Nephron (organoid): ENCODE measurements at regions not wholly inside any gene's neighbourhood (a gene's known extent, or its start where the extent isn't known, plus 50 kb on each side); places are given as distances from the start of the nearest gene placed in this dataset.

Experiments
- H3K27ac Mint-ChIP-seq, 3 experiments: 2 replicates each; pipeline ENCODE4 v1.8.0; 2020; ENCODE audit warnings: mixed read lengths in 3 of 3, mild to moderate bottlenecking in 2 of 3, moderate library complexity in 1 of 3
- H3K27me3 Mint-ChIP-seq: 2 replicates; pipeline ENCODE4 v1.8.0; 2021; ENCODE audit warnings: low read depth, mild to moderate bottlenecking, moderate library complexity, mixed read lengths
- H3K36me3 Mint-ChIP-seq: 2 replicates; pipeline ENCODE4 v1.8.0; 2020; ENCODE audit warnings: low read depth, mixed read lengths
- H3K4me1 Mint-ChIP-seq: 2 replicates; pipeline ENCODE4 v1.8.0; 2020; ENCODE audit warnings: mixed read lengths
- H3K4me3 Mint-ChIP-seq, 3 experiments: 2 replicates each; pipeline ENCODE4 v1.8.0; 2020; ENCODE audit warnings: mild to moderate bottlenecking in 3 of 3, mixed read lengths in 3 of 3, moderate library complexity in 2 of 3
- H3K9me3 Mint-ChIP-seq: 2 replicates; pipeline ENCODE4 v1.8.0; 2020; ENCODE audit warnings: mixed read lengths
- TF ChIP-seq, protein P1 (sequence below), 3 experiments: fragments of 200-600 bp; sonication (generic); IDR thresholded peaks; one replicate each; pipeline ENCODE4 v1.5.0; 2021; ENCODE audit warnings: antibody characterized with exemption in 3 of 3; ENCODE audit not compliant: unreplicated experiment in 3 of 3

DNA sequence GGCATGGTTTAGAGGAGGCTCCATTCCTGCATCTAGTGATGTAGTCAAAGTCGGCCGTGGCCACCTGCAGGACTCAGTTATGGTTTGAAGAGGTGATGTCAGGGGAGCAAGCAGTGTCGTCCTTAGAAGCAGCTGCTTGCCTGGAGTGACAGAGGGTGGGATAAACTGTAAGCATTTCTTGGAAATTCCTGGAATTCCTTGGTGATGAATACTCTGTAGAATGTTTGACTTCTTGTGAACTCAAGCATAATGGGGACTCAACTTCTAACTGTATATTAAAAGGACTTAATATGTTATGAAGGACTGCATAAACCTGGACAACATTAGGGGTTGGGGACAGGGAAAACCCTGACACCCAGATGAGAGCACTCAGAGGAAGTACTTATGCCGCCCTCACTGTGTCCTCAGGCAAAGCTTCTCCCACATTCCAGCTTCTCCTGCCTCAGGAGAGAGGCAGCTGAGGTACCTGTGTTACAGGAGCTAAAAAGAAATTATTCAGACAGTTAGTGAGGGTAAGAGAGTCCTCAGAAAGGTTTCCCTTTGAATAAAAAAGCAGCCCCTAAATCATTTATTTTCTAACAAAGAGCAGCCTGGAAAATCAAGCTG, 459.9 kb upstream of the CELF4 start:
- Mint-ChIP-seq H3K27me3 (peaks cover 13% of the 10 kb centered on the region), H3K4me1 (no peaks in the 10 kb centered on the region), H3K27ac (peak overlapping the region in 1 of 3 experiments; percentile 19), H3K4me3 (no peak overlapping the region), H3K36me3 (no peaks in the 10 kb centered on the region), H3K9me3 (no peaks in the 10 kb centered on the region)
- TF ChIP-seq, protein P1, sequence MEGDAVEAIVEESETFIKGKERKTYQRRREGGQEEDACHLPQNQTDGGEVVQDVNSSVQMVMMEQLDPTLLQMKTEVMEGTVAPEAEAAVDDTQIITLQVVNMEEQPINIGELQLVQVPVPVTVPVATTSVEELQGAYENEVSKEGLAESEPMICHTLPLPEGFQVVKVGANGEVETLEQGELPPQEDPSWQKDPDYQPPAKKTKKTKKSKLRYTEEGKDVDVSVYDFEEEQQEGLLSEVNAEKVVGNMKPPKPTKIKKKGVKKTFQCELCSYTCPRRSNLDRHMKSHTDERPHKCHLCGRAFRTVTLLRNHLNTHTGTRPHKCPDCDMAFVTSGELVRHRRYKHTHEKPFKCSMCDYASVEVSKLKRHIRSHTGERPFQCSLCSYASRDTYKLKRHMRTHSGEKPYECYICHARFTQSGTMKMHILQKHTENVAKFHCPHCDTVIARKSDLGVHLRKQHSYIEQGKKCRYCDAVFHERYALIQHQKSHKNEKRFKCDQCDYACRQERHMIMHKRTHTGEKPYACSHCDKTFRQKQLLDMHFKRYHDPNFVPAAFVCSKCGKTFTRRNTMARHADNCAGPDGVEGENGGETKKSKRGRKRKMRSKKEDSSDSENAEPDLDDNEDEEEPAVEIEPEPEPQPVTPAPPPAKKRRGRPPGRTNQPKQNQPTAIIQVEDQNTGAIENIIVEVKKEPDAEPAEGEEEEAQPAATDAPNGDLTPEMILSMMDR (IDR thresholded peaks at IDR 0.05; ENCODE audit: unreplicated experiment in 3 of 3) = no peak

DNA sequence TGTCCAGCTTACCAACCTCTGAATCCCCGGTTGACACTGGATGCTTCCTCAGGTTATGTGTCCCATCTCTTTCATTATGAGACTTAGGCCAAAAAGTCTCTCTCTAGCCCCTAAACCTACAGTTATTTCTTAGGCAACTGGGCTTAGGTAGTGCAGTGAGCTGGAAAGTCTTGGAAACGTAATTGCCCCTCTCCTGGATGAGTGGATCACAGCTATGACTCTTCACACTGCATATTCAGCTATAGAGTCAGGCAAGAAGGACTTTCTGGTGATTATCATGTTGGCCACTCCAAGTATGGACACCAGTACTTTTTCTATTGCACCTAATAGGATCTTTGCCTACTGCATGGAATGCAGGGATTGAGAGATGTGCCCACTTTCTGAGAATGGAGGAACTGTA, 458.3 kb upstream of the CELF4 start:
- H3K36me3 Mint-ChIP-seq = no peaks in the 10 kb centered on the region
- peaks cover 6% of the 10 kb centered on the region for H3K4me1 Mint-ChIP-seq
- no peak overlapping the region for H3K4me3 Mint-ChIP-seq
- H3K27ac Mint-ChIP-seq = no peak overlapping the region
- H3K27me3 Mint-ChIP-seq = peaks cover 12% of the 10 kb centered on the region
- TF ChIP-seq, protein P1 (IDR thresholded peaks at IDR 0.05; ENCODE audit: unreplicated experiment in 3 of 3) = no peak
- H3K9me3 Mint-ChIP-seq = no peaks in the 10 kb centered on the region

DNA sequence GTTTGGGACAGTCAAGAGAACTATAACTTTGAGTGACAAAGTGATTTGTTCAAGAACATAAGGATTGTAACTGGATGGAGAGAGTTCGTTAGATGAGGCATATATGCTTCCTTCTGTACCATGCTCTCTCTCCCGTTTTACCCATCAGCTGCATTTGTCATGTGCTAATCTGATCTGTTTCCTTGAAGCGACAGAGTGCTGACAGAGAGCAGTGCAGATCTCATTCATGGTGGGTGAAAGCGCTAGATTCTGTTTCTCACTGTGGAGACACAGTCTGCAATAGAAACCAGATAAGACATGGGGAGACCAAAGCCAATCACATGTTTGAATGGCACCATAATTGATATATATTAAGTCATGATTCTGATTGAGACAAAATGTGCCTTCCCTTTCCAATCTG, 456.6 kb upstream of the CELF4 start:
- Mint-ChIP-seq H3K27ac (no peak overlapping the region), H3K4me3 (no peak overlapping the region), H3K9me3 (no peaks in the 10 kb centered on the region), H3K36me3 (no peaks in the 10 kb centered on the region), H3K4me1 (peaks cover 6% of the 10 kb centered on the region), H3K27me3 (peaks cover 7% of the 10 kb centered on the region)
- TF ChIP-seq, protein P1 (IDR thresholded peaks at IDR 0.05; ENCODE audit: unreplicated experiment in 3 of 3) = no peak

DNA sequence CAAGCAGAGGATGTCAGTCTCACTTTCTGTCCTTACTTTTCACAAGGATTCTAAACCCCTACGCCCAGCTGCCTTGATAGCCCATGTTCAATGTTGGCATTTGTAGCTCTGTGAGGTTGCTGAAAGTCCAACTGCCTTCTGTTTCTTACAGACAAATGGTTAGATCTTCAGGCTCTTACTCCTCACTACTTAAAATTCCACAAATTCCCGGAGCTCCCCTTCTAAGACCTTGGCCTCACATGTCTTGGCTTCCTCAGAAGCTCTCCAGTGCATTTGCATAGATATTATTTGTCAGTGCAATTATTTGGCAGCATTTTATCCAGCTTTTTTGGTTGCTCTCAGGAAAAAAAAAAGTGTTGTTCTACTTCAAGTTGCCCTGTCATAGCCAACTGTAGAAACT, 453.7 kb upstream of the CELF4 start:
- peaks cover 3% of the 10 kb centered on the region for H3K27me3 Mint-ChIP-seq
- H3K4me3 Mint-ChIP-seq = no peak overlapping the region
- no peaks in the 10 kb centered on the region for H3K9me3 Mint-ChIP-seq
- no peaks in the 10 kb centered on the region for H3K36me3 Mint-ChIP-seq
- peaks cover 6% of the 10 kb centered on the region for H3K4me1 Mint-ChIP-seq
- TF ChIP-seq, protein P1 (IDR thresholded peaks at IDR 0.05; ENCODE audit: unreplicated experiment in 3 of 3) = no peak
- H3K27ac Mint-ChIP-seq = peak overlapping the region in 1 of 3 experiments; percentile 36

DNA sequence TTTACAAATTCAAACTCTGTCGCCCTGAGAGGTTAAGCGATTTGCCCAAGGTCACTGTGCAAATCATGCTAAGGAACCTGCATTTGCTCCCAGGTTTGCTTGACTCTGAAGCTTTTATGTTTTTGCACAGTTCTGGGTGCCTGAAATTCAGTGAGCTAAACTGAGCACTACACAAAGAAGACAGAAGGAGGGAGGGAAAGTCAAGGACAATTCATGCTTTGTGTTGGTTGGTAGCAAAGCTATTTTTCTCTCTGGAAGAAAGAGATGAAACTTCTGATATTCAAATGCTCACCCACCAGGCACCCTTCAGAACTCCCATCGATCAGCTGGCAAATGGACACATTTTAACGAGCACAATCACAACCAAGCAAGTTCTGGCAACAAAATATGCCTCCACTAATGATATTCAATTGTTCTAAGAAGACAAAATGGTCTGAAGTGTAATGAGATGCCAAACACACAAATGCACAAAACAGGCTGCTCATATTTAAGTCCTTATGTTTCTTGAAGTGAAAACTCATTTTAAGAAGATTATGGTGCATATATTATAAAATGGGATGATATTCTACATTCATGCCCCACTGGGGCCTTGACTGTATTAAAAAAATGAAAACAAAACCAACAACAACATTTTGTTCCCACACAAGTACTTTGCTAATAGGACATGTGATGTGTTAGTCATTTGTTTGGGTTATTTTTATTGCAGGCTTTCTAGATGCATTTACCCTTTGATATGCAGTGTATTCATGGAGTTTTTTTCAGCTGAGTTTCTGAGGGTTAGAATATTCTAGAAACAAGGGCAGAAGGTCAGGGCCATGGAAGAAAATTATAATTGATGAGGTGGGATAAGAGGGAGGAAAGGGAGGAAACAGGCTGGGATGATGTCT, 445.6 kb upstream of the CELF4 start:
- no peak overlapping the region for H3K27ac Mint-ChIP-seq

More for the DNA sequence above, 445.6 kb upstream of the CELF4 start:
- Mint-ChIP-seq H3K36me3 (no peaks in the 10 kb centered on the region), H3K27me3 (peaks cover 3% of the 10 kb centered on the region), H3K4me1 (no peaks in the 10 kb centered on the region), H3K4me3 (no peak overlapping the region), H3K9me3 (no peaks in the 10 kb centered on the region)
- TF ChIP-seq, protein P1 (IDR thresholded peaks at IDR 0.05; ENCODE audit: unreplicated experiment in 3 of 3) = no peak
